GM12873 (cell line): ENCODE measurements at regions not wholly inside any gene's neighbourhood (a gene's known extent, or its start where the extent isn't known, plus 50 kb on each side); places are given as distances from the start of the nearest gene placed in this dataset.

Experiments
- TF ChIP-seq, protein P1 (sequence below): IDR thresholded peaks from 2 replicates; pipeline ENCODE4 v1.5.1; 2012; ENCODE audit warnings: low read depth, mild to moderate bottlenecking, moderate library complexity, low read length, control low read depth; ENCODE audit not compliant: insufficient read depth; ENCODE audit errors: missing control alignments

DNA sequence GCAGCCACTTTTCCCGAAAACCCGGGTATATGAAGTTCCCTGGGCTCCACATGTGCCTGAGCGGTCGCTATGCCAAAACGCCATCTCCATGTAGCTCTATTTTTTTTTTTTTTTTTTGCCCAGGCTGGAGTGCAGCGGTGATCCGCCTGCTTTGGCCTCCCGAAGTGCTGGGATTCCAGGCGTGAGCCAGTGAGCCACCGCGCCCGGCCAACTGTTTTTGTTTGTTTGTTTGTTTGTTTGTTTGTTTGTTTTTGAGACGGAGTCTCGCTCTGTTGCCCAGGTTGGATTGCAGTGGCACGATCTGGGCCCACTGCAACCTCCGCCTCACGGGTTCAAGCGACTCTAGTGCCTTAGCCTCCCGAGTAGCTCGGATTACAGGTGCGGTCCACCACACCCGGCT, 237.5 kb upstream of the IRAK1BP1 start:
- TF ChIP-seq, protein P1, sequence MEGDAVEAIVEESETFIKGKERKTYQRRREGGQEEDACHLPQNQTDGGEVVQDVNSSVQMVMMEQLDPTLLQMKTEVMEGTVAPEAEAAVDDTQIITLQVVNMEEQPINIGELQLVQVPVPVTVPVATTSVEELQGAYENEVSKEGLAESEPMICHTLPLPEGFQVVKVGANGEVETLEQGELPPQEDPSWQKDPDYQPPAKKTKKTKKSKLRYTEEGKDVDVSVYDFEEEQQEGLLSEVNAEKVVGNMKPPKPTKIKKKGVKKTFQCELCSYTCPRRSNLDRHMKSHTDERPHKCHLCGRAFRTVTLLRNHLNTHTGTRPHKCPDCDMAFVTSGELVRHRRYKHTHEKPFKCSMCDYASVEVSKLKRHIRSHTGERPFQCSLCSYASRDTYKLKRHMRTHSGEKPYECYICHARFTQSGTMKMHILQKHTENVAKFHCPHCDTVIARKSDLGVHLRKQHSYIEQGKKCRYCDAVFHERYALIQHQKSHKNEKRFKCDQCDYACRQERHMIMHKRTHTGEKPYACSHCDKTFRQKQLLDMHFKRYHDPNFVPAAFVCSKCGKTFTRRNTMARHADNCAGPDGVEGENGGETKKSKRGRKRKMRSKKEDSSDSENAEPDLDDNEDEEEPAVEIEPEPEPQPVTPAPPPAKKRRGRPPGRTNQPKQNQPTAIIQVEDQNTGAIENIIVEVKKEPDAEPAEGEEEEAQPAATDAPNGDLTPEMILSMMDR: no peak

GRCh38 chr6:78631976-78632375, 235.4 kb upstream of the IRAK1BP1 start:
- TF ChIP-seq, protein P1: no peak

- TF ChIP-seq, protein P1: no peak
These were observed 227.9 kb upstream of the IRAK1BP1 start for GRCh38 chr6:78639111-78640110.

DNA sequence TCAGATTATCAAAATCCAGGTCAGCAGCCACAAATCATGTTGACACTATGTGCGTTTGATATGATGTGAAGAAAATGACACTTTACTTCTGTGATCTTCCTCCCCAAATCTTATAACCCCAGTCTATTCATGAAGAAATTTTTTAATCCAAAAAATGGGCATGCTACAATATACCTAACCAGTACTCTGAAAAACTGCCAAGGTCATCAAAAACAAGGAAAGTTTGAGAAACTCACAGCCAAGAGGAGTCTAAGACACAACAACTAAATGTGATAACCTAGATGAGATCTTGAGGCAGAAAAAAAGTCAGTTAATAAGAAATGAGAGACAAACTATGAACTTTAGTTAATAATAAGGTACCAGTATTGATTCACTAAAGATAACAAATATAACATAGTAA, 200.6 kb upstream of the IRAK1BP1 start:
- TF ChIP-seq, protein P1: no peak

DNA sequence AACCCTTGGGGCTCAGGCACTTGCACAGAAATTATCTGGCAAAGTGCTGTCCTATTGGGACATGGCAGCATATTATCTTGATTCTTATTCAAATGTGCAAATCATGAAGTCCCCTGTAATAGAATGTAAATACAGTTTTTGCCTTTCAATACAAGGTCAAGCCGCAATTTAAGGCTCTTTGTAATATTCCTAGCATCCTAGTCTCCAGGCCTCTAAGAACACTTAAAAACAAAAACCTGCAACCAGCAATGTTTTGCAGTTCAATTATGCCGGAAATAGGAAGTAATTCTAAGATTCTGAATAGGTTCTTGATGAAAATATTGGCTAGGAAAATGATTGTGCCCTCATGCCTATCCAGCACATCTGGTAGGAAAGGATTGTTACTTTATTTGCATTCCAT, 197.2 kb upstream of the IRAK1BP1 start:
- TF ChIP-seq, protein P1: no peak

DNA sequence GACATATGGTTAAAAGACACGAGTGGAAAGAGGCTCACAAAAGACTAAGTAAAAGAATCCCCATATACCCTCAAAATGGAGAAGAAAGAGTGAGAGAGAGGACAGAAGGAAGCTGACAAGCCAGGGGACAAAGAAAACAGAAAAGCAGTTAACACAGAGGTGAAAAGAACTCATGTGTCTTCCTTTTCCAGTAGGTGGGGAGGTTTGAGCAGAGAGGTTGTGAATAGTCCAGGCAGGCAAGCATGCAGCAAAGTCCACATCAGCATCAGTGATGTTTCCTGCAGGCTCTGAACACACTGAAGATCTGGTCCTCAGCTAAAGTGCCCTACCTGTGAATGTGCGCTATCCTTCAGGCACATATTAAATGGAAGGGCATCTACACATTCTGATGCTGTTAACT, 196.5 kb upstream of the IRAK1BP1 start:
- TF ChIP-seq, protein P1: no peak

GRCh38 chr6:78688668-78689067, 178.7 kb upstream of the IRAK1BP1 start:
- TF ChIP-seq, protein P1: no peak
